ENCODE measurements at regions not wholly inside any gene's neighbourhood (a gene's known extent, or its start where the extent isn't known, plus 50 kb on each side); places are given as distances from the start of the nearest gene placed in this dataset.

DNA sequence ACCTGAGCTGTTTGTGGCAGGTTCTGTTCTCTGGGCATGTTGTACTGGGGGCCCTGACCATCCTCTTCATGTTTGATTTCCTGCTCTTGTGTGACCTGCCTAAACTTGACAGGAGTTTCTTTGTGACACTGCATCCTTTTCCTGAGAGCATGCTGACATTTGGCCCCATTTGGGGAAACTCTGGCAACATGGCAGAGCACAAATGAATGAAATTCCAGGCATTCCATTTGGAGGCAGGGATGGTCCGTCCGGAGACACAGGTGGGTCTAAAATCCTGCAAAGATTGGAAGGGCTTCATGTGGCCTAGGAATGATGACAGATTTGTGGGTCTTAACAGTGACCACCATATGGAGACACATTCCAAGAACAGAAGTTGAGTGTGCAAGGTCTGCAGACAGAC is 184.0 kb downstream of the FCRL5 start:
- TF ChIP-seq CTCF (IDR thresholded peaks at IDR 0.05), result no peak
- no peak for TF ChIP-seq EP300 (IDR thresholded peaks at IDR 0.05)
